D721Med (cell line): ENCODE measurements at regions not wholly inside any gene's neighbourhood (a gene's known extent, or its start where the extent isn't known, plus 50 kb on each side); places are given as distances from the start of the nearest gene placed in this dataset.
"Not testable (repeated sequence)": the region's sequence is repeated elsewhere in the genome, so short reads cannot be mapped to it uniquely, and the experiment has no call there.

Experiments used
- DNase-seq: peaks from one replicate; pipeline ENCODE4 v3.0.0; 2011; ENCODE audit warnings: low spot score; ENCODE audit not compliant: insufficient read length
- FAIRE-seq: peaks from 2 replicates; lab custom pipeline; 2011; peaks lifted over from hg19 to GRCh38; lab: Jason Lieb, UNC
- TF ChIP-seq, protein P1 (sequence below): IDR thresholded peaks from 2 replicates; pipeline ENCODE4 v1.5.1; 2012; ENCODE audit warnings: mild to moderate bottlenecking, control low read depth; ENCODE audit not compliant: insufficient read depth; ENCODE audit errors: missing control alignments

DNA sequence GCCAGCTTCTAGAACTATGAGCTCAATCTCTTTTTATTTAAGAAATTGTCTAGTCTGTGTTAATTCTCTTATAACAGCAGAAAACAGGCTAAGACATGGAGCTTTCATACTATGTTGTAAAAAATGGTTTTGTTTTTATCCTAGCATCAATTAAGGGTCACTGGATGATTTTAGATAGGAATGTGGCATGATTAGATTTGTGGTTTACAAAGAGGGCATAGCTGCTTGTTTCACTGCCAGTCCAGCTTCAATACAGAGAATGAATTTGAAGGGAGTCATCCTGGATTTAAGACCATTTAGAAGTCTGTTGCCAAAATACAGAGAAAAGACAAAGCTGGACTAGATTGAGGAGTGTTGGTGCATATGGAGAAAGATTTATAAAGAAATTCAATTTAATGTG lies 532.6 kb upstream of the CCDC54 start:
- no peak for FAIRE-seq
- no peak for DNase-seq
- TF ChIP-seq, protein P1, sequence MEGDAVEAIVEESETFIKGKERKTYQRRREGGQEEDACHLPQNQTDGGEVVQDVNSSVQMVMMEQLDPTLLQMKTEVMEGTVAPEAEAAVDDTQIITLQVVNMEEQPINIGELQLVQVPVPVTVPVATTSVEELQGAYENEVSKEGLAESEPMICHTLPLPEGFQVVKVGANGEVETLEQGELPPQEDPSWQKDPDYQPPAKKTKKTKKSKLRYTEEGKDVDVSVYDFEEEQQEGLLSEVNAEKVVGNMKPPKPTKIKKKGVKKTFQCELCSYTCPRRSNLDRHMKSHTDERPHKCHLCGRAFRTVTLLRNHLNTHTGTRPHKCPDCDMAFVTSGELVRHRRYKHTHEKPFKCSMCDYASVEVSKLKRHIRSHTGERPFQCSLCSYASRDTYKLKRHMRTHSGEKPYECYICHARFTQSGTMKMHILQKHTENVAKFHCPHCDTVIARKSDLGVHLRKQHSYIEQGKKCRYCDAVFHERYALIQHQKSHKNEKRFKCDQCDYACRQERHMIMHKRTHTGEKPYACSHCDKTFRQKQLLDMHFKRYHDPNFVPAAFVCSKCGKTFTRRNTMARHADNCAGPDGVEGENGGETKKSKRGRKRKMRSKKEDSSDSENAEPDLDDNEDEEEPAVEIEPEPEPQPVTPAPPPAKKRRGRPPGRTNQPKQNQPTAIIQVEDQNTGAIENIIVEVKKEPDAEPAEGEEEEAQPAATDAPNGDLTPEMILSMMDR = no peak

GRCh38 chr3:106848099-106848498 lies 529.1 kb upstream of the CCDC54 start:
- TF ChIP-seq, protein P1 = no peak
- DNase-seq = no peak
- FAIRE-seq = no peak

GRCh38 chr3:106850437-106850836 lies 526.8 kb upstream of the CCDC54 start:
- DNase-seq (no peak), FAIRE-seq (no peak)
- TF ChIP-seq, protein P1 = no peak

DNA sequence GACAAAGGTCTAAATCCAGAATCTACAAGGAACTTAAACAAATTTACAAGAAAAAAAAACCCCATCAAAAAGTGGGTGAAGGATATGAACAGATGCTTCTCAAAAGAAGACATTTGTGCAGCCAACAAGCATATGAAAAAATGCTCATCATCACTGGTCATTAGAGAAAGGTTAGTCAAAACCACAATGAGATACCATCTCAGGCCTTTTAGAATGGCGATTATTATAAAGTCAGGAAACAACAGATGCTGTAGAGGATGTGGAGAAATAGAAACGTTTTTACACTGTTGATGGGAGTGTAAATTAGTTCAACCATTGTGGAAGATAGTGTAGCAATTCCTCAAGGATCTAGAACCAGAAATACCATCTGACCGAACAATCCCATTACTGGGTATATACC lies 518.9 kb upstream of the CCDC54 start:
- DNase-seq, FAIRE-seq: not testable (repeated sequence)

GRCh38 chr3:106860182-106860581 lies 517.1 kb upstream of the CCDC54 start:
- FAIRE-seq = no peak
- TF ChIP-seq, protein P1 = no peak
- DNase-seq = no peak

- no peak for DNase-seq
- TF ChIP-seq, protein P1 = peak; percentile 26
- FAIRE-seq = no peak
Measured at GRCh38 chr3:106862067-106862466, 515.2 kb upstream of the CCDC54 start.

DNA sequence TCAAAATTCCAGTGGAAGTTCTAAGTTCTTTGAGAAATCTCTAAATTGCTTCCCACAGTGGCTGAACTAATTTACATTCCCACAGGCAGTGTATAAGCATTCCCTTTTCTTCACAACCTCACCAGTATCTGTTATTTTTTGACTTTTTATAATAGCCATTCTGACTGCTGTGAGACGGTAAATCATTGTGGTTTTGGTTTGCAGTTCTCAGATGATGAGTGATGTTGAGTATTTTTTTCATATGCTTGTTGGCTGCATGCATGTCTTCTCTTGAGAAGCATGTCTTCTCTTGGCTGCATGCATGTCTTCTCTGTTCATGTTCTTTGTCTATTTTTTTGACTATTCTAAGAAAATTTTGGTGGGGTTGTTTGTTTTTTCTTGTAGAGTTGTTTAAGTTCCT lies 499.6 kb upstream of the CCDC54 start:
- FAIRE-seq = no peak
- no peak for DNase-seq
- TF ChIP-seq, protein P1 = no peak

GRCh38 chr3:106880206-106880605 lies 497.0 kb upstream of the CCDC54 start:
- TF ChIP-seq, protein P1 = no peak

More at GRCh38 chr3:106880206-106880605, 497.0 kb upstream of the CCDC54 start:
- DNase-seq (no peak), FAIRE-seq (no peak)
